ENCODE measurements at regions not wholly inside any gene's neighbourhood (a gene's known extent, or its start where the extent isn't known, plus 50 kb on each side); places are given as distances from the start of the nearest gene placed in this dataset.

- DNase-seq, result no peak
These were observed 836.0 kb downstream of the MAFB start for GRCh38 chr20:39853050-39853449.

- DNase-seq, result no peak
These were observed 837.6 kb downstream of the MAFB start for GRCh38 chr20:39851459-39851858.

GRCh38 chr20:39850821-39851330, 838.2 kb downstream of the MAFB start:
- DNase-seq, result no peak

- DNase-seq, result no peak
These were observed 838.8 kb downstream of the MAFB start for GRCh38 chr20:39850246-39850645.

- DNase-seq, result no peak
These were observed 839.4 kb downstream of the MAFB start for GRCh38 chr20:39849664-39850063.

- DNase-seq, result no peak
These were observed 839.9 kb downstream of the MAFB start for GRCh38 chr20:39849171-39849570.

GRCh38 chr20:39839399-39840119, 849.5 kb downstream of the MAFB start:
- no peak for DNase-seq

GRCh38 chr20:39837561-39837960, 851.5 kb downstream of the MAFB start:
- DNase-seq, result no peak

- no peak for DNase-seq
These were observed 853.8 kb downstream of the MAFB start for GRCh38 chr20:39835130-39835842.

GRCh38 chr20:39830903-39831302, 858.1 kb downstream of the MAFB start:
- no peak for DNase-seq

GRCh38 chr20:39829661-39830060, 859.4 kb downstream of the MAFB start:
- DNase-seq, result peak; percentile 33

- DNase-seq, result no peak
These were observed 859.8 kb downstream of the MAFB start for GRCh38 chr20:39829256-39829655.

- no peak for DNase-seq
These were observed 863.1 kb downstream of the MAFB start for GRCh38 chr20:39825950-39826349.

- no peak for DNase-seq
These were observed 863.4 kb downstream of the DHX35 start for GRCh38 chr20:39825524-39825923.

- no peak for DNase-seq
These were observed 861.1 kb downstream of the DHX35 start for GRCh38 chr20:39823224-39823623.

GRCh38 chr20:39822667-39823066, 860.5 kb downstream of the DHX35 start:
- DNase-seq, result no peak

- DNase-seq, result no peak
These were observed 851.2 kb downstream of the DHX35 start for GRCh38 chr20:39813190-39813829.

- no peak for DNase-seq
These were observed 850.0 kb downstream of the DHX35 start for GRCh38 chr20:39812116-39812515.

GRCh38 chr20:39810309-39810708, 848.2 kb downstream of the DHX35 start:
- no peak for DNase-seq

- no peak for DNase-seq
These were observed 846.5 kb downstream of the DHX35 start for GRCh38 chr20:39808613-39809012.

GRCh38 chr20:39800548-39800947, 838.4 kb downstream of the DHX35 start:
- no peak for DNase-seq

- DNase-seq, result no peak
These were observed 838.0 kb downstream of the DHX35 start for GRCh38 chr20:39800111-39800510.

GRCh38 chr20:39799366-39799965, 837.3 kb downstream of the DHX35 start:
- DNase-seq, result no peak
